ENCODE measurements at regions not wholly inside any gene's neighbourhood (a gene's known extent, or its start where the extent isn't known, plus 50 kb on each side); places are given as distances from the start of the nearest gene placed in this dataset.

GRCh38 chr6:54778731-54779130, 67.8 kb upstream of the FAM83B start:
- no peak for DNase-seq (ENCODE audit: low read depth in 4 of 4, low spot score in 3 of 4)

- no peak for DNase-seq (ENCODE audit: low read depth in 4 of 4, low spot score in 3 of 4)
Measured at GRCh38 chr6:54784011-54784410, 62.6 kb upstream of the FAM83B start.

DNA sequence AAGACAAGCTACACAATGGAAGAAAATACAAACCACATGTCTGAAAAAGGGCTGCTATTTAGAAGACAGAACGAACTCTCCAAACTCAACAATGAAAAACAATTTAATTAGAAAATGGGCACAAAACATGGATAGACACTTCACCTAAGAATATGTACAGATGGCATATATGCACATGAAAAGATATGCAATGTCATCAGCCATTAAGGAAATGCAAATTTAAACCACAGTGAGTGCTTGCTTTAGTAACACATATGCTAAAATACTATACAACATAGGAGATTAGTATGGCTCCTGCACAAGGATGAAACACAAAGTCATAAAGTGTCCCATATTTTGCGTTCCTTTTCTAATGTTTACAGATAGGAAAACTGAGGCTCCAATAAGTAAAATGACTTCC, 60.4 kb upstream of the FAM83B start:
- DNase-seq (ENCODE audit: low read depth in 4 of 4, low spot score in 3 of 4), result no peak

- DNase-seq (ENCODE audit: low read depth in 4 of 4, low spot score in 3 of 4), result no peak
Measured at GRCh38 chr6:54787825-54788224, 58.7 kb upstream of the FAM83B start.
